Suppressor macrophage treated with lipopolysaccharide for 1 hour (primary cell): ENCODE measurements at regions not wholly inside any gene's neighbourhood (a gene's known extent, or its start where the extent isn't known, plus 50 kb on each side); places are given as distances from the start of the nearest gene placed in this dataset.

Experiments used
- DNase-seq, 3 donors: peaks; one replicate each; pipeline ENCODE4 v3.0.0-alpha.2; 2020 to 2022

DNA sequence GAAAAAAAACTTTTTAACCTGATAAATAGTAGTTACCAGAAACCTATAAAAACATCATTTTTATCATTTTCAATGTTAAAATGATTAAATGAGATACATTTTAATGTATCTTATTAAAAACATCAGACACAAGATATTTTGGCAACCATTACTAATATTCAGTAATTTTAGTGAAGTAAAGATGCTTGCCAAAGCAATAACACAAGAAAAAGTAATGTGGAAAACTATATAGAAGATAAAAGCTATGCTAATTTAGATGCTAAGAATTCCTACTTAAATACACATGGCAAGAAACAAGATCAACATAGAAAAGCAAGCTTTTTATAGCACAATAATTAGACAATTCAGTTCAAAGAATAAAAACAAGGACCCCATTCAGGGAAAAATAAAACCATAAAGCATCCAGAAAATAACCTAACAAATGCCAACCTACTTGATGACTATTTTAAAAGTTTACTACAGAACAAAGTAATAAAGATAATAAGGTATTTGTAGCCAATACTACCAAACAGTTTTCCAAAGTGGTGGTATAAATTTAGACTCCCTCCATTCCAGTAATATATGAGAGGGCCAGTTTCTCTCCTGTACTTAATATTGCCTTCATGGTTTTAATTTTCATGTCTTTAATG lies 489.5 kb downstream of the CDH2 start:
- no peak for DNase-seq

DNA sequence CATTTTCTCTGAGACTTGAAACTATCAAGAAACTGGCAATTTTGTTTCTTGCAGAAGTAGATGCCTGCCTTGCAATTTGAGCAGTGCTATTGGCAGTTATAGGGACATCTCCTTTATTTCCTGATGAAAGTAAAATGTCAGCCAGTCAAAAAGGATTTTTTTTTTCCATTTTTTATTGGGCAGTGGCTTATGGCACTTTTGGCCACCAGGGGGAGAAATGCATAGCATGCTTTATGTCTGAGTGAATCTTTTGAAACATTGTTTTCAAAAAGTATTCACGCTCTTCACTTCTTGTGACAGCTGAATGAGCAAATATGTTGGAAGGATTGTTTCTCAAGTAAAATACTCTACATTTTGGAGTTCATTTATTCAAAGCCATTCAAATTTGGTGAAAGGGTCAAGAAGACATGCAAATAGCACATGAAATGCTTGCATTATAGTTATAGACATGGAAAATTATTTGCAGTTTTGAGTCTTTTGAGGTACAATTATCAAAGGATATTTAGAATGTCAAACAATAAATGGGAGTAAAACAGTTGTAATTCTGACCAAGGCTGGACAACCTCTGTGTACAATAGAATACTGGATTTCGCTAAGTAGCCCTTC lies 491.0 kb downstream of the CDH2 start:
- peak; percentile 10 to 25 (median 23) for DNase-seq

DNA sequence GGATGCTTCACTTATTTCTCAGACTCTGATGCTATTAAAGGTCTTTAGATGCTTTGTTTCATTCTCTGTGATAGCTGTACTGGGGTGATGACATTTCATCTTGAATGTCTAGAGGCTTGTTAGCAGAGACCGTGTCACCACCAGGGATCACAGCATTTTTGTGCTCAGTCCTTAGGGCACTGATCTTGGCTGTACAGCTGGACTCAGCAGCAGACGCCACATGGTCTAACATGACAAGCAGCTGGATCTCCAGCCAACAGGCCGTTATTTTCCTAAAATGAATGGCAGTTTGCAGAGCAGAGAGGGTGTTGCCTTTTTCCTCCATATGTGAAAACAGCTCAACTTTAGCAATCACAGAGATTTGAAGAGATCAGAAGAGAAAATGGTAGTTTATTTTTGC lies 491.8 kb downstream of the CDH2 start:
- no peak for DNase-seq

DNA sequence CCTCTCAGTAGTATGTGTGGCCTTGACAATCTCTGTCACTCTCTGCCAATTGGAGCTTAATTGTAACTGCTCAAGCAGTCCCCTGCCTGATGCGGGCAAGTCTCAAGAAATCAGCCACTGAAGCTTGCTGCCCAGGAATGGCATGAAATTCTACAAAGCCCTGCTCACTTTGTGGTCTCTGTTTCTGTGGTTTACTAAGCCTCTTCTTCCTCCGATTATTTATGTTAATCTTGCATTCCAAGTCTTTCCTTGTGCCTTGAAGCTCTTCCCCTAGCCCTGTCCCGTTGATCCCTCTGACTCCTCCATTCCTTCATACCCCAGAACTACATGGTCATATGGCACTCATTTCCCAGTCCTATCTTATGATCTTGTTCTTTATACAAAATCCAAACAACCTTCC lies 489.3 kb upstream of the CHST9 start:
- no peak for DNase-seq

DNA sequence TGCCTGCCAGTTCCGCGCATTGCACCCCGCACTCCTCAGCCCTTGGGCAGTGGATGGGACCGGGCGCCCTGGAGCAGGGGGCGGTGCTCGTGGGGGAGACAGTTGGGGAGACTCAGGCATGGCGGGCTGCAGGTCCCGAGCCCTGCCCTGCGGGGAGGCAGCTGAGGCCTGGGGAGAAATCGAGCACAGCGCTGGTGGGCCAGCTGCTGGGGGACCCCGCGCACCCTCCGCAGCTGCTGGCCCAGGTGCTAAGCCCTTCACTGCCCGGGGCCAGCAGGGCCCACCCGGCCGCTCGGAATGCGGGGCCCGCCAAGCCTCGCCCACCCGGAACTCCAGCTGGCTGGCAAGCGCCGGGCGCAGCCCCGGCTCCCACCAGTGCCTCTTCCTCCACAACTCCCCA lies 488.8 kb upstream of the CHST9 start:
- DNase-seq = no peak

DNA sequence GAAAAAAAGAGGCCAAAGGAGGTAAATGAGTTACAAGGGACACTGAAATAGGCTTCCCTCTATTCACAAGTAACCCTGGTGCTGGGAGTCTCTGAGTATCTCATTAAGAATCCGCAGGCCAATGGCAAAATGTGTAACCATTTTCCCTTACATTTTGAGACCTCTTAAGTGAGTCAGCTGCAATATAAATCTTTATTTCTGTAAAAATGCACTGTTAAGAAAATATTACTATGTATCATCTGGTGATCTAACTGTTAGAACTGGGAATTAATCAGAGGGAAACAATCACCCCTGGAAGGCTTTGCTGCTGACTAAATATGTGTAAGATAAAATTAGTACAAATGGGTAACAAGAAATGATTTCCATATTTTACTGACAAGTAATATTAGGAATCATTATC lies 483.1 kb upstream of the CHST9 start:
- DNase-seq = no peak

DNA sequence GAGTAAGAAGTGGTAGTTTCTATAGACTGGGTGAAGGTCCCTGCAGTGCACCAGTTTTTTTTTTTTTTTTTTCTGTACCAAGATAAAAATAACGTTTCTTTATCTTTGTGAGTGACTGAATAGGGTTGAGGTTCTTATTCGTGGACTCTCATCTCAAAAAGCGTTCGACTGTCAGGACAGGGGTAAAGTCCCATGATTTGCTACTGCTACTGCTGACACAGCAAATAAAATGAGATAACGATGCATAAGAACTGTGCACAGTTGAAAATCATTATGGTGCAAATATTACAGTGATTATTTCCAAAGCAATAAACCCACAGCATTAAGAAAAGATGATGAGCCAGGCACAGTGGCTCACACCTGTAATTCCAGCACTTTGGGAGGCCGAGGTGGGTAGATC lies 482.0 kb upstream of the CHST9 start:
- no peak for DNase-seq

DNA sequence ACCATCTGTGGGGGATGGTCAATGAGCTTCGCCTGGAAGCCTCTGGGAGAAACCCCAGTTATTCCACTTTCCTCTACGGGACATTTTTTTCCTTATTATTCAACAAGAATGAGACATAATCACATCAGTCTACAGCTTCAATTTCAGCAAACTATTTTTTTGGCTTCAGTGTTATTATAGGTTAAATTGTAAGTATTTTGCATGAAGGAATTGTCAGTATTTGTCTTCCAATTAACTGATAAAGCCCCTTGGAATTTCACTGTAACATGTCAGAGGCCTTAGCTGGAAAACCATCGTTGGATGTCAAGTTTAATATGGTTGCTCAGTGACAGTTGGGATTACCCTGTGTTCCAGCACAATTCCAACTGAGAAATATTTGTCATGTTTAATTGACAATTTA lies 480.9 kb upstream of the CHST9 start:
- DNase-seq = no peak

DNA sequence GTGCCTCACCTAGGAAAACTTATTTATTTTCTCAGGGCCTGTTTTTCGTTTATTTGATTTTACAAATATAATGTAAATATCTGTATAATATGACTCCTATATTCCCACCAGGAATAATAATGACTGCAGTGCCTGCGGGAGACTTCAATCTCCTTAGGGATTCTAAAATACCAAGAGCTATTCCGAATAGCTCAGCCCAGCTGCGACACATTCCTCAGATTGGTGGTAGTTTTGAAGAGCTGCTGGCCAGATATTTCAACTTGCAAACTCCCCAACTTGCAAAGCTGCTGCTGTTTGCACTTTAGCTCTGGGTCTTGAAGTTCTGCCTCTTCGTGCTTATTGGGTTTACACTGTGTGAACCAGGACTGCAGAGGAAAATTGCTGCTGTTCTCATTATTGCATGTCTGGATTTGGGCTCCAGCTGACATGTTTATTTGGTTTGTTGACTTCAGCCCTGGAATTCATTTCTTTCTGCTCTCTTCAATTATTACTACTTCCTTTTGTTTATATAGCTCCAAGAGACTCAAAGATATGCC lies 480.2 kb upstream of the CHST9 start:
- DNase-seq = no peak

DNA sequence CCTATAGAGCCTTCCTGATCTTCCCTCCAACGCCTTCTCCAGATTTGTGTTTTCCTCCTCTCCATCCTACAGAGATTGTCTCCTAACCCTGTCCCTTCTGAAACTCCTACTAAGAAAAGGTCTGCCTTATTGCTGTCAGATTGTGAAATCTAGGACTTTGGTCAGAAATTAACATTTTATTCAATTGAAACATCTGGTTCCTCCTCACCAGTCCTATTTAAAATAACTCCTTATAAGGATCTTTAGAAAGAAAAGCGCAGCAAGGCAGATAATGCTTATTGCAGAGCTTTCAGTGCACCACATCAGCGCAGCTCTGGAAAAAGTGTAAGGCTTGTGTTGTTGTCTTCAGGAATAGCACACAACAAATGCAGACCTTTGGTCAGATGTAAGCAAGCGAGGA lies 477.8 kb upstream of the CHST9 start:
- DNase-seq = no peak

DNA sequence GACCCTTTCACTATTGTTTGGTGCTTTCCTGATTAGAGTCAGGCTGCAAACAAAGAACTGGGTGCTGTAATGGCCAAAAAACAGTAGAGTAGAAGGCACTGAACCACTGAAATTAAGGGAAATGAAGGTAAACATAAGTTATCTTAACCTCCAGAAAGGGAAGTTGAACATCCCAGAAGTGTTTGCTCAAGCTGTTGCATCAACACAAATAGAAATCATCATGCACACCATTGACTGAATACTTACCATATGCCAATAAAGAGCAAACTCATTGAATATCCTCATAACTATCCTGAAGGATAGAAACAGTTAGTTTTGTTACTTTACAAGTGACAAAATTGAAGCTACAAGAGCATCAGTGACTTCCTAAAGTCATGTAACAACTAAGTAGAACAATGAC lies 477.4 kb upstream of the CHST9 start:
- no peak for DNase-seq

DNA sequence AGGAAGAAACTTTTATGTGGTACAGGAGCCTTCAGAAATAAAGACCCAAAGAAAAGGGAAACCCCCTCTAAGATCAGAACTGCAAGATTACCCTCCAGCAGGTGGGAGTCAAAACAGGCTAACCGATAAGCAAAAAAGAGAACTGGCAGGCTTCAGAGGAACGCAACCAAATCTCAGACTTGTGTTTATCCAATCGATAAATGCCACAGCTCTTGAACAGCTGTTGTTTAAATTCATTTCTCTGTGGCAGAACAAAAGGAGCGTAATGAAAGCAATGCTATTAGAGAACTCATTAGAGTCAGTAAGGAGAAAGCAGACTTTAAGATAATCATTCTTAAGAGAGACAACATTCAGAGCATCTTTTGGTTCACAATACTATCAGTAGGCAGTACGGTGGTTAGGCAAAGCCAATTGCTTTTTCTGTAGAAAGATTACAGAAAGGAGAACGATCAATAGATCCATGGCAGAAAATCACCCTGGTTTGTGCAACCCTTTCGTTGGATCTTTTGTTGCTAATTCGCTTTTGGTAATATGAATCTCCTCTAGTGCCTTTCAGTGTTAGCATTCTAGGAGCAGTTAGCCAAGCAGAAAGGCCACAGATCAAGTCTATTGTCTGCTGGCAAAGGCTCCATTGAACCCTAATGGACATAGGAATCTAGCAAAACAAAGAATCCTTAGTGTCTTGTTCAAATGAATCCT lies 476.4 kb upstream of the CHST9 start:
- DNase-seq = no peak

DNA sequence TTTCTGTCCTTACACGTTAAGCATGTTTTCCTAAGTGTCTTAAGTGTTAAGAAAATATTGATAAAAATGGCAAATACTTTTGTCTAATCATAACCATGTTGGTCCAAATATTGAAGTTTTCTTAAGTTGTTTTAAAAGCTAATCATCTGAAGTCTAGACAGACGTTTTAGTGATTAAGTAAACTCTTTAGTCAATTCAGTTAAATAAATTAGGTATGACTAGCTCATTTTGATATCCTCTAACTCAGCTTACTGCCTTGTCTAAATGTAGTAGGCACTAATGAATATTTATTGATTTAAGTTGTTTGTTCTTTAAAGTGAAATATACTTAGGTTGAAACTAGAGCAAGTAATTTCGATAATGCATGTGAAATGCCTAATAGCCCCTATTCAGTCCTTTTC lies 471.8 kb upstream of the CHST9 start:
- DNase-seq = no peak

DNA sequence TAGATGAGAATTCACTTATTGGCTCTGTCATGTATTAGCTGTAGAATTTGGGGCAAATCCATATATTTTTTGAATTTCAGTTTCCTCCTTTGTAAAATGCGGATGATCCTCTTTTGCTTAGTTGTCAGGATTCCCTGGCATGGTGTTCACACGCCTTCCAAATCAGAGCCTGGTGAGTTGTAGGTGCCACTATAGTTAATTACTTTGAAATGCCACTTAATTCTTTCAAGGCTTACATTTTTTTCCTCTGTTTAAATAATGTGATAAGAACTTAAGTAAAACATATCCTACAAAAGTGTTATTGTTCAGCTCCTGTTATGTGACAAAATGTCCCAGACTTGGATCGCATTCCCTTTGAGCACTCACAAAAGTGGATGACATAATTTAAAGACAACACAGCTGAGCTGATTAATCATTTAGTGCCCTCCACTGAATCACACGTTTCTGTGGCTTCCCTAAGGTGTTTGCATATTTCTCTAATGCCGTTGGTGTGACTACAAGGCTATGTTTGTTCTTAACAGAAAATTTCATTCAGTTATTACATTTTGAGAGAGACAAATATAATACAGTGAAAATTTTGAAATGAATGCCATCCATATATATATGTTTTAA lies 471.2 kb upstream of the CHST9 start:
- no peak for DNase-seq

DNA sequence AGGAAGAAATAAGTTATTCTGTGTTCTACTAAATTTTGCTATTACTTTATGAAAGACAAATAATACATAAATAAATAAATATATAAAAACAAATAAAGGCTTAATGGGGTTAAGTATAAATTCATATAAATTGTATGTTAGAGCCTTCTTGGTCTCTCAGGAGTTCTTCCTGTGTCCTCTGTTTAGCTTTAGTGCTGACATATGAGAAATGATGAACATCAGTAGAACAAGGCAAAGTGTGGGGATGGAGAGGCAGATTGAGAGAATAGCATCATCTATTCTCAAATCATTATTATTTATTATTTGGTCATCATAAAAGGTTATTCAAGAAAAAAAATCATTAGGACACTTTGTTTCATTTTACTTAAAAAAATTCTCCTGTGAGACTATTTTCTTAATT lies 468.1 kb upstream of the CHST9 start:
- no peak for DNase-seq

DNA sequence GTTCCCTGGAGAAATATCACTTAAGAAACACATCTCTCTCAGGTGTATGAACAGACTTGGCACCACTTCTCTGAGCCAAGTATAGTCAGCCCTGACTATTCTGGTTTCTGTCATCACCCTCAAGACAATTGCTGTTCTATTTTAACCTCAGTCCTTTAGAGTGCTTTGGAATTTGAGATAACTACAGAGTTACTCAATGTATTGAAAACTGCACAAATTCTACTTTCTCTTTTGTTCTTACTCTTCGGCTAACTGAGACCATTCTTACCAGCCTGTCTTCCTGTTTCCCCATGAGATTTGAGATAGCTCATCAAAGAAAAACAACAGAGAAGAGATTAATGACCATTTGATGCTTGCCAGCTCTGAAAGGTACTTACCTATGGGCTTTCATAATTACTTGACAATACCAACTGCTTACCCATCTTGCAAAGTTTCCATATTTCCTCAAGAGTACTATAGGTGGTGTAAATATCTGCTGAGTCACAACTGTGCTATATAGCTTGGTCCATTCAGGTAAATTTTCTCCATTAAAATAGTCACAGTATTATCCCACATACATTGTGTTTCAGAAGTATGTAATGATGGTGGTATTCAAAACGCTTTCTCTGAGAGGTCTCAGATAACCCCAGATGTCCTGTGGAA lies 467.5 kb upstream of the CHST9 start:
- no peak for DNase-seq

DNA sequence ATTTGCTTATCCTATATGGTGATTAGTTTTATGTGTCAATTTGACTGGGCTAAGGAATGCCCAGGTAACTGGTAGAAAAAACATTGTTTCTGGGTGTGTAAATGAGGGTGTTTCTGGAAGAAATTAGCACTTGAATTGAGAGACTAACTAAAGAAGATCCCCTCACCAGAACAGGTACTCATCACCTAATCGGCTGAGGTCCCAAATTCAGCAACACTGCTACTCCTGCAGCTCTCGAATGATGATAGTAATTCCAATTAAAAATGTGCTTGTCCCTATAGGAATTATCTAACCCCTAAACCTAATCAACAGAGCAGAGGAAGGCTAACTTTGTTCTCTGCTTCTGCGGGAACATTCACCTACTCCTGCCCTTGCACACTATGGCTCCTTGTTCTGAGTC lies 464.5 kb upstream of the CHST9 start:
- no peak for DNase-seq

DNA sequence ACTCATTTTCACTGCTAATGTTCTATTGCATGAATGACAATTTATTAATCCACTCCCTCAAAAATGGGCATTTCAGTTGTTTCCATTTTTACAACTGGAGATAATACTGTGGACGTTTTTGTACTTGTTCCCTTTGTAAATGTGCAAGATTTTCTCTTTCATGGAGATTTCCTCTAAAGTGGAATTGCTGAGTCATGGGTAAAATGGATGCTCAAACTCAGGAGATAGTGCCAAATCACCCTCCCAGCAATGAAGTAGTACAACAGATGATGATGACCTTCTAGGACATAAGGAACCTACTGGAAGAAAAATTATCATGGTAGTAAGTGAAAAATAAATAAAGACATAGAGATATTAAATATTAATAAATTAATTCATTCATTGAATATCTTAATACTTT lies 460.8 kb upstream of the CHST9 start:
- no peak for DNase-seq

DNA sequence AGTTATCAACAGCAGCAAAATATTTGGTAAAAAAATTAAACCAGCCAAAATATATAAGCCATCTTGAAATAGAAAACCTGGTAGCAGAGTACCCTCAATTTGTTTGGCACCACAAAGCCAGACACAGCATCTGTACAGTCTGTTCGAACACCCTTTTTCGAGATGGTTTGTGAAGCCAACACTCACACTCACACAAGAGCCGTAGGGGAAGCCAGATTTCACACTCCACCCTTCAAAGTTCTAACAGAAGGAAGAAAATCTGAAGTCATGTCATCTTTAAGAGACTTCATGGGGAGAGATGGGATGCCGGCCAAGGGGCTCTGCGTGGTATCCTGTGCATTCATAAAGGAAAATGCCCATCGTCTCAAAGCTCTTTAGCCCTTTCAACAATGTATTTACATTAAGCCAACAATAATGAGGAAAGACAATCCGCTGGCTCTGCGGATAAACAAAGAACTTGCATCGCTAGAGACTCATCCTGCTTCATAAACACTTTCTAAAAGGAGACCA lies 451.5 kb upstream of the CHST9 start:
- DNase-seq = no peak

DNA sequence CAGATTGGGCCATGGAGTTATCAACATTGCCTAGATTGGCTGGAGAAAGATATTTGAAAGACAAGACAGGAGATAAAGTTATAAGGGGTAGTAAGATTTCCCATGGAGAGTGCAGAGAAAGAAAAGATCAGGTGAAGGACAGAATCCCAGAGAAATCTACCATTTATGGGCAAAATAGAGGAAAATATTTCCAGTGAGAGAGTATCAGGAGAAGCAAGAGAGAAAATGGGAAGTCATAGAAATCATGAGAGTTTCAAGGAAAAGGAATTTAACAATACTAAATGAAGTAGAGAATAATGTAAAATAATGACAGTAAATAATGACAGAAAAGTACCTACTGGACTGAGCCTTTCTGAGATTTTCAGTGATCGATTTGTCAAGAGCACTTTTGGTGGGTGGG lies 447.6 kb upstream of the CHST9 start:
- DNase-seq = no peak

DNA sequence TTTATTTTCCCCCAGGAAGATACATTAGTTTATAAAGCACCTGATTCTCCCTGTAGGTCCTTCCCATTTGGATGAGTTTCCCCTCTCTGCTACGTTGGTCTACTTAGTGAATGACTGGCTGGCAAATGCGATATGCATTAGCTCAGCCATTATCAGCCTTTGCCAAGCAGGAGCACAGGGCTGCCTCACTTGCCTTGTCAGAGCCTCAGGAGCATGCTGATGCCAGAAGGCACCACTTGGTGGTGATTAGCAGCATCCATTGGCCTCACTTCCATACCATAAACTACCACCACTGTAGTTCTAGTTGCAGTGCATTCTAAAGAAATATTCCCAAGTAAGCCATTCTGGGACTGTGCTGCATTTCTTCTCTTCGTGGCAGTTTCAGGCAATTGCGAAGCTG lies 442.8 kb upstream of the CHST9 start:
- no peak for DNase-seq

DNA sequence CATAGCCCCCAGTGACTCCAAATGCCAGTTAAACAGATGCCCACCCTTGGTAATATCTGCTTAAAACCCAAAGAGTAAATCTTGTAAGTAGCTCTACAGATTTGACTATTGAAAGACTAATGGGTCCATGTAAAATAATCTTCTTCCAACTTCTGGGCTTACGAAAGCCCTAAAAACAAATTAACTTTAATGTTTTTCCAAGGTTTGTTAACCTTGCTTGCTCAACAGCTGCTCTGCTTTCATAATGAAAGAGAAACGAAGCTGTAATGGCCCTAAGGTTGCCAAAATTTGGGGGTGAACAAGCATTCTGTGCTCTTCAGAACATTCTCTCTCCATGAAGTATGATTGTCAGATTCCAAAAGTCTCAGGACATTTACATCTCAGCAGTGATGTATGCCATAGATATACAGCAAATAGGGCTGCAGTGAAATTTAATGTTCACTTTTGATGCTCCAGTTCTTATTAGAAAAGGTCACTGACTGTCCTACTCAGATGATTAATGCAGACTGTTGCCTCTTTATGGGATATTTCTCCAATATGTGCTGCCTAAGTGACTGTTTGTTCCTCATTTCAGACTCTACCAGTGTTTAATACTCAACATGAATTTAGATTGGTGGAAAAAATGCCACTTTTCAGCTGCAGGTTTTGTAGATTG lies 436.3 kb upstream of the CHST9 start:
- no peak for DNase-seq

DNA sequence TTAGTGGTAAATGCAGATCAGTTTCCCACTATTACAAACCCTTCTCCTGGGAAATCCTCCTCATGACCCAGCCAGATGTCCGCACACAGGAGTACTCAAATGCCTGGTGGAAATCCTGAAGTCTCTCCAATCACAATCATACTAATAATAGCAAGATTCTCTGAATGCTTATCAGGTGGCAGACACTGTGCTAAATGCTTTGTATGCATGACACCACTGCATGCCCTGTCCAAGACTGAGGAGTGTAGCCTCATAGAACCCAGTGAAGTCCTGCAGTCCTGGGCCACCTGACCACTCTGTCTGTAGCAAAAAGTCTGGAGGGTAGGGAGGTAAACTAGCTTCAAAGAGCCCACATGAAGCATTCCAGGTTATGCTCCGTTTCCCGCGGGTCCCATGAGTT lies 434.8 kb upstream of the CHST9 start:
- DNase-seq = no peak
